Upper lobe of left lung (tissue), 6 donors: ENCODE measurements at regions not wholly inside any gene's neighbourhood (a gene's known extent, or its start where the extent isn't known, plus 50 kb on each side); places are given as distances from the start of the nearest gene placed in this dataset.

Source experiments
- ATAC-seq, 2 donors: fragments of 200-7000 bp; cut with Tn5 transposase; one replicate each; pipeline ENCODE4 v1.9.1; 2022; ENCODE audit warnings: mild to moderate bottlenecking in 2 of 2, moderate library complexity in 2 of 2; ENCODE audit not compliant: low FRiP score in 2 of 2
- DNase-seq, 2 donors: peaks; one replicate each; pipeline ENCODE4 v3.0.0-alpha.2; 2019 to 2020
- H3K27ac ChIP-seq, 4 donors: fragments of 200-600 bp; sonication (generic); one replicate each; pipeline ENCODE4 v1.5.1; 2016 to 2019
- H3K27me3 ChIP-seq, 4 donors: fragments of 200-600 bp; sonication (generic); one replicate each; pipeline ENCODE4 v1.5.1; 2017 to 2019
- H3K36me3 ChIP-seq, 4 donors: fragments of 200-600 bp; sonication (generic); one replicate each; pipeline ENCODE4 v1.5.1; 2016 to 2019
- H3K4me1 ChIP-seq, 4 donors: fragments of 200-600 bp; sonication (generic); one replicate each; pipeline ENCODE4 v1.5.1; 2018 to 2019
- H3K4me3 ChIP-seq, 4 donors: fragments of 200-600 bp; sonication (generic); one replicate each; pipeline ENCODE4 v1.5.1; 2017 to 2019; ENCODE audit warnings: mild to moderate bottlenecking in 2 of 4, moderate library complexity in 1 of 4
- H3K9me3 ChIP-seq, 4 donors: fragments of 200-600 bp; sonication (generic); one replicate each; pipeline ENCODE4 v1.5.1; 2018 to 2019
- CTCF ChIP-seq, 6 experiments: fragments of 450-650 bp in 4 of 6; fragments of 200-600 bp in 2 of 6; sonication (generic) in 2 of 6; IDR thresholded peaks; one replicate each; pipeline ENCODE4 v1.5.1; 2016 to 2019; ENCODE audit warnings: antibody characterized with exemption in 6 of 6
- EP300 ChIP-seq, 4 donors: sonication (generic); formaldehyde crosslinking; IDR thresholded peaks; one replicate each; pipeline ENCODE4 v1.5.1; 2017; ENCODE audit warnings: antibody characterized with exemption in 4 of 4, control low read depth in 2 of 4
- POLR2A ChIP-seq, 4 donors: fragments of 450-650 bp; IDR thresholded peaks; one replicate each; pipeline ENCODE4 v1.5.1; 2016 to 2017; ENCODE audit warnings: antibody characterized with exemption in 4 of 4, mild to moderate bottlenecking in 2 of 4
- POLR2AphosphoS5 ChIP-seq, 2 donors: sonication (generic); formaldehyde crosslinking; IDR thresholded peaks; one replicate each; pipeline ENCODE4 v1.5.1; 2017; ENCODE audit warnings: antibody characterized with exemption in 2 of 2
- WGBS, 2 donors: methylation state at CpG; one replicate each; pipeline ENCODE4 v1.1.5; 2017 to 2018; 5-methylcytosine and 5-hydroxymethylcytosine counted together
- donor health status: DM: no; HTN: no; CAD: no; lungs with moderate emphysema.
- donor health status: DM: no; HTN: yes; CAD: no; lungs with severe emphysema.

- Histone ChIP-seq H3K36me3 (no peaks in the 10 kb centered on the region), H3K27me3 (no peaks in the 10 kb centered on the region), H3K27ac (no peak overlapping the region), H3K9me3 (no peaks in the 10 kb centered on the region), H3K4me1 (no peaks in the 10 kb centered on the region), H3K4me3 (no peak overlapping the region)
- WGBS, 2 donors: 76 to 82% methylated on average over 1 of the region's 1 CpG
- TF ChIP-seq CTCF (IDR thresholded peaks at IDR 0.05) (no peak), POLR2AphosphoS5 (IDR thresholded peaks at IDR 0.05) (no peak), POLR2A (IDR thresholded peaks at IDR 0.05) (no peak), EP300 (IDR thresholded peaks at IDR 0.05) (no peak)
- no peak for ATAC-seq
- DNase-seq: no peak
These were observed 552.8 kb downstream of the ANKRD7 start for GRCh38 chr7:118777308-118777707.

DNA sequence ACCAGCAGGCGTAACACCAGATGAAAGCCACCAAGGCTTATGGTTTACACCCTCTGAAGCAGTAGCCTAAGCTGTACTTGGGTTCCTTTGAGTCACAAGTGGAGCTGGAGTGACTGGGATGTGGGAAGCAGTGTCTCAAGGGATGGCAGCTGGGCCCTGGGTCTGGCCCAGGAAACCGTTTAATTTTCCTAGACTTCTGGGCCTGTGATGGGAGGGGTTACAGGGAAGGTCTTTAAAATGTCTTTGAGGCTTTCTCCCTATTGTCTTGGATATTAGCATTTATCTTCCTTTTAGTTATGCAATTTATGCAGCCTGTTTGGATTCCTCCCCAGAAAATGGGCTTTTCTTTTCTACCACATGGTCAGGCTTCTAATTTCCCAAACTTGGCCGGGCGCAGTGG lies 568.2 kb downstream of the ANKRD7 start:
- ATAC-seq (no peak), DNase-seq (no peak)
- 92 to 97% methylated on average over 4 of the region's 4 CpGs for WGBS, 2 donors
- Histone ChIP-seq H3K4me3 (no peak overlapping the region), H3K4me1 (no peaks in the 10 kb centered on the region), H3K27ac (no peak overlapping the region), H3K36me3 (no peaks in the 10 kb centered on the region), H3K27me3 (no peaks in the 10 kb centered on the region), H3K9me3 (no peaks in the 10 kb centered on the region)
- no peak for TF ChIP-seq POLR2AphosphoS5 (IDR thresholded peaks at IDR 0.05)
- no peak for TF ChIP-seq EP300 (IDR thresholded peaks at IDR 0.05)
- TF ChIP-seq POLR2A (IDR thresholded peaks at IDR 0.05): no peak
- TF ChIP-seq CTCF (IDR thresholded peaks at IDR 0.05): no peak

GRCh38 chr7:118793582-118793981 lies 569.1 kb downstream of the ANKRD7 start:
- Histone ChIP-seq H3K36me3 (no peaks in the 10 kb centered on the region), H3K4me3 (no peak overlapping the region), H3K27ac (no peak overlapping the region), H3K9me3 (no peaks in the 10 kb centered on the region), H3K4me1 (no peaks in the 10 kb centered on the region), H3K27me3 (no peaks in the 10 kb centered on the region)
- 43 to 61% methylated on average over 1 of the region's 1 CpG for WGBS, 2 donors
- TF ChIP-seq POLR2AphosphoS5 (IDR thresholded peaks at IDR 0.05) (no peak), EP300 (IDR thresholded peaks at IDR 0.05) (no peak), CTCF (IDR thresholded peaks at IDR 0.05) (no peak), POLR2A (IDR thresholded peaks at IDR 0.05) (no peak)
- no peak for DNase-seq
- ATAC-seq: peak in 1 of 2 donors; percentile 21

DNA sequence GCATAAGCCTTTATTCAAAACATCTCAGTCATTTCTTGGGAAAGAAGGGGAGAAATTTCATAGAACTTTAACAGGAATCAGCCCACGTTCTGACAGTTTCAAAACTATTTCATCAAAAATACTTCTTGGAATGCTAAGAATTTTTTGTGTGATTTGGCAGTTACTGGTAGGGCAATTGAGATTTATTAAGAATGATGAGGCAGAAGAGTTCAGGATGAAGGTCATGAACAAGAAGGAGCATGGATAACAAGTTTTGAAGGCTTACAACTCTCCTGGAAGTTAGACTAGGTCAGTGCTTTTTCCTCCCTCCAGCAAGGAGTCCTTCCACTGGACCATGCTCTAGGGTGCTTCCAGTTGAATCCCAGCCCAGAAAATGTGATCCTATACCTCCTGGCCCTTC lies 569.9 kb downstream of the ANKRD7 start:
- ATAC-seq: no peak

More for the DNA sequence above, 569.9 kb downstream of the ANKRD7 start:
- no peaks in the 10 kb centered on the region for H3K4me1 ChIP-seq
- H3K4me3 ChIP-seq: no peak overlapping the region
- no peak overlapping the region for H3K27ac ChIP-seq
- no peak for TF ChIP-seq POLR2AphosphoS5 (IDR thresholded peaks at IDR 0.05)
- TF ChIP-seq POLR2A (IDR thresholded peaks at IDR 0.05): no peak
- TF ChIP-seq EP300 (IDR thresholded peaks at IDR 0.05): no peak
- TF ChIP-seq CTCF (IDR thresholded peaks at IDR 0.05): no peak
- H3K36me3 ChIP-seq: no peaks in the 10 kb centered on the region
- H3K27me3 ChIP-seq: no peaks in the 10 kb centered on the region
- H3K9me3 ChIP-seq: no peaks in the 10 kb centered on the region
- no peak for DNase-seq
- WGBS, 2 donors: 32 to 44% methylated on average over 1 of the region's 1 CpG
